Esophagus squamous epithelium (tissue), 5 donors: ENCODE measurements at regions not wholly inside any gene's neighbourhood (a gene's known extent, or its start where the extent isn't known, plus 50 kb on each side); places are given as distances from the start of the nearest gene placed in this dataset.

ENCODE experiments used
- DNase-seq: peaks from one replicate; lab custom pipeline; 2025; lab: John Stamatoyannopoulos, UW
- H3K27ac ChIP-seq, 4 donors: fragments of 200-600 bp; sonication (generic); one replicate each; pipeline ENCODE4 v1.5.1; 2016 to 2019; ENCODE audit warnings: mild to moderate bottlenecking in 1 of 4
- H3K27me3 ChIP-seq, 4 donors: fragments of 200-600 bp; sonication (generic); 1 replicate in 3 of 4; 2 replicates in 1 of 4; pipeline versions ENCODE4 v1.5.1 to v1.6.0; 2017 to 2021; ENCODE audit warnings: antibody characterized with exemption in 1 of 4
- H3K36me3 ChIP-seq, 3 donors: fragments of 200-600 bp; sonication (generic); one replicate each; pipeline ENCODE4 v1.5.1; 2016 to 2019
- H3K4me1 ChIP-seq, 3 donors: fragments of 200-600 bp; sonication (generic); one replicate each; pipeline ENCODE4 v1.5.1; 2017 to 2019
- H3K4me3 ChIP-seq, 4 donors: fragments of 200-600 bp; sonication (generic); 1 replicate in 3 of 4; 2 replicates in 1 of 4; pipeline ENCODE4 v1.5.1; 2016 to 2019; ENCODE audit warnings: mild to moderate bottlenecking in 2 of 4, moderate library complexity in 1 of 4
- H3K9me3 ChIP-seq, 3 donors: fragments of 200-600 bp; sonication (generic); one replicate each; pipeline ENCODE4 v1.5.1; 2016 to 2019
- CTCF ChIP-seq, 6 experiments: fragments of 450-650 bp in 4 of 6; fragments of 200-600 bp in 2 of 6; sonication (generic) in 2 of 6; IDR thresholded peaks; one replicate each; pipeline ENCODE4 v1.5.1; 2016 to 2019; ENCODE audit warnings: antibody characterized with exemption in 6 of 6, mild to moderate bottlenecking in 4 of 6, moderate library complexity in 4 of 6
- POLR2A ChIP-seq, 4 donors: fragments of 450-650 bp; IDR thresholded peaks; one replicate each; pipeline ENCODE4 v1.6.1; 2017; ENCODE audit warnings: antibody characterized with exemption in 4 of 4, mild to moderate bottlenecking in 4 of 4, moderate library complexity in 3 of 4
- WGBS, 2 donors: methylation state at CpG; one replicate each; pipeline ENCODE4 v1.1.5; 2018; 5-methylcytosine and 5-hydroxymethylcytosine counted together
- intact Hi-C: fragments of 100-400 bp; cut with DNase I; formaldehyde crosslinking; loops from one replicate; pipeline ENCODE4 v1.15.0; 2022
- donor health status: DM: yes; HTN: yes; CAD: no.

- no peaks in the 10 kb centered on the region for H3K27me3 ChIP-seq
- H3K36me3 ChIP-seq: no peaks in the 10 kb centered on the region
- no peak for TF ChIP-seq CTCF (IDR thresholded peaks at IDR 0.05)
- TF ChIP-seq POLR2A (IDR thresholded peaks at IDR 0.05): no peak
- no peak for DNase-seq
- intact Hi-C loops: no loop called here
- H3K9me3 ChIP-seq: no peaks in the 10 kb centered on the region
- no peak overlapping the region for H3K4me3 ChIP-seq
- H3K4me1 ChIP-seq: peaks cover 0 to 33% (median 12%) of the 10 kb centered on the region in 3 donors
- H3K27ac ChIP-seq: peak overlapping the region in 1 of 4 donors; percentile 91
- 91 to 95% methylated on average over 6 to 7 of the region's 7 CpGs for WGBS, 2 donors
Measured at GRCh38 chr6:138038142-138038870, 68.9 kb downstream of the PERP start.
